SK-N-SH (cell line): ENCODE measurements at regions not wholly inside any gene's neighbourhood (a gene's known extent, or its start where the extent isn't known, plus 50 kb on each side); places are given as distances from the start of the nearest gene placed in this dataset.

Experiments used
- CTCF ChIA-PET: fragments of 300-600, 350-600 bp; formaldehyde crosslinking; extraction: SDS; loops from one replicate; lab custom pipeline; 2021; lab: Yijun Ruan, JAX
- POLR2A ChIA-PET: fragments of 350-600 bp; sonication (Branson Sonifier 250); formaldehyde crosslinking; extraction: SDS; loops from one replicate; lab custom pipeline; 2020; ENCODE audit warnings: antibody characterized with exemption, inconsistent platforms; lab: Yijun Ruan, JAX
- DNase-seq: peaks from one replicate; pipeline ENCODE4 v3.0.0; 2012
- H2AFZ ChIP-seq: fragments of 200-600 bp; sonication (generic); 2 replicates; pipeline ENCODE4 v1.8.1; 2016; ENCODE audit warnings: antibody characterized with exemption, mild to moderate bottlenecking, low read depth
- H3F3A ChIP-seq: fragments of 200-600 bp; sonication (generic); replicated peaks from 2 replicates; pipeline ENCODE3; 2016; ENCODE audit warnings: antibody characterized with exemption, mild to moderate bottlenecking; ENCODE audit not compliant: insufficient read depth
- H3K27ac ChIP-seq, 2 experiments: fragments of 200-500 bp in 1 of 2; fragments of 200-600 bp in 1 of 2; sonication (Bioruptor generic) in 1 of 2; sonication (generic), shearing (Covaris generic) in 1 of 2; 2 replicates each; pipeline versions ENCODE4 v1.5.1 to v1.6.1; 2014 to 2016; ENCODE audit warnings: low read depth in 2 of 2, inconsistent platforms in 1 of 2, low read length in 1 of 2, mild to moderate bottlenecking in 1 of 2, mixed read lengths in 1 of 2
- H3K27me3 ChIP-seq: fragments of 200-600 bp; sonication (generic), shearing (Covaris generic); 2 replicates; pipeline ENCODE4 v1.6.1; 2016; ENCODE audit warnings: mixed run types; ENCODE audit not compliant: insufficient read depth
- H3K36me3 ChIP-seq, 2 experiments: fragments of 200-500 bp in 1 of 2; fragments of 200-600 bp in 1 of 2; sonication (Bioruptor generic) in 1 of 2; sonication (generic) in 1 of 2; replicated peaks in 1 of 2; 2 replicates each; pipeline versions ENCODE3 to v1.5.1; 2014 to 2016; ENCODE audit warnings: low read length in 1 of 2, mild to moderate bottlenecking in 1 of 2; ENCODE audit not compliant: insufficient read depth in 2 of 2, control insufficient read depth in 1 of 2
- H3K4me1 ChIP-seq, 2 experiments: fragments of 200-500 bp in 1 of 2; fragments of 200-600 bp in 1 of 2; sonication (Bioruptor generic) in 1 of 2; sonication (generic), shearing (Covaris generic) in 1 of 2; 2 replicates each; pipeline versions ENCODE4 v1.5.1 to v1.6.1; 2014 to 2016; ENCODE audit warnings: low read depth in 1 of 2, low read length in 1 of 2, mixed run types in 1 of 2; ENCODE audit not compliant: insufficient read depth in 2 of 2, control insufficient read depth in 1 of 2
- H3K4me2 ChIP-seq: fragments of 200-600 bp; sonication (generic), shearing (Covaris generic); 2 replicates; pipeline ENCODE4 v1.6.1; 2017; ENCODE audit warnings: mixed run types
- H3K4me3 ChIP-seq, 2 experiments: fragments of 200-500 bp in 1 of 2; fragments of 200-600 bp in 1 of 2; sonication (Bioruptor generic) in 1 of 2; sonication (generic), shearing (Covaris generic) in 1 of 2; 2 replicates each; pipeline versions ENCODE4 v1.5.1 to v1.8.1; 2014 to 2016; ENCODE audit warnings: low read depth in 2 of 2, inconsistent platforms in 1 of 2, low read length in 1 of 2, mild to moderate bottlenecking in 1 of 2, mixed read lengths in 1 of 2, moderate library complexity in 1 of 2
- H3K79me2 ChIP-seq: fragments of 200-600 bp; sonication (generic); 2 replicates; pipeline ENCODE4 v1.8.1; 2017; ENCODE audit warnings: mild to moderate bottlenecking; ENCODE audit not compliant: insufficient read depth
- H3K9ac ChIP-seq: fragments of 200-600 bp; sonication (generic); 2 replicates; pipeline ENCODE4 v1.6.1; 2017; ENCODE audit warnings: mixed run types
- H3K9me2 ChIP-seq: fragments of 200-600 bp; sonication (generic); 2 replicates; pipeline ENCODE4 v1.6.1; 2017; ENCODE audit warnings: mixed run types
- H3K9me3 ChIP-seq: fragments of 200-600 bp; sonication (generic); 2 replicates; pipeline ENCODE4 v1.6.1; 2017; ENCODE audit warnings: mixed run types, mild to moderate bottlenecking, moderate library complexity
- H4K20me1 ChIP-seq: fragments of 200-600 bp; sonication (generic); 2 replicates; pipeline ENCODE4 v1.6.1; 2017; ENCODE audit warnings: mild to moderate bottlenecking, mixed run types; ENCODE audit not compliant: insufficient read depth
- CHD2 ChIP-seq: fragments of 150-350 bp; IDR thresholded peaks from 2 replicates; pipeline ENCODE4 v1.6.1; 2018; ENCODE audit warnings: low read length; ENCODE audit not compliant: partially characterized antibody
- CTCF ChIP-seq: fragments of 200-600 bp; sonication (generic); IDR thresholded peaks from 2 replicates; pipeline ENCODE4 v1.6.1; 2017; ENCODE audit warnings: antibody characterized with exemption, mild to moderate bottlenecking, moderate library complexity
- ELF1 ChIP-seq: IDR thresholded peaks from 2 replicates; pipeline ENCODE4 v1.4.0; 2012
- FOSL2 ChIP-seq: IDR thresholded peaks from 2 replicates; pipeline ENCODE4 v1.4.0; 2012; ENCODE audit warnings: low read depth, mild to moderate bottlenecking, moderate library complexity, borderline replicate concordance
- FOXJ3 ChIP-seq: sonication (generic); formaldehyde crosslinking; IDR thresholded peaks from 2 replicates; pipeline ENCODE4 v1.5.1; 2020; ENCODE audit warnings: mild to moderate bottlenecking, missing genetic modification reagents
- IRF3 ChIP-seq: fragments of 150-350 bp; IDR thresholded peaks from 2 replicates; pipeline ENCODE4 v1.6.1; 2016; ENCODE audit warnings: mild to moderate bottlenecking, low read depth, low read length
- JUND ChIP-seq: IDR thresholded peaks from 2 replicates; pipeline ENCODE4 v1.4.0; 2012
- MAX ChIP-seq: IDR thresholded peaks from 2 replicates; pipeline ENCODE4 v1.4.0; 2012; ENCODE audit warnings: low read depth
- MEF2A ChIP-seq: IDR thresholded peaks from 2 replicates; pipeline ENCODE4 v1.4.0; 2012; ENCODE audit warnings: low read depth, borderline replicate concordance
- NFIC ChIP-seq: IDR thresholded peaks from 2 replicates; pipeline ENCODE4 v1.4.0; 2012; ENCODE audit warnings: borderline replicate concordance
- PBX3 ChIP-seq: IDR thresholded peaks from 2 replicates; pipeline ENCODE4; 2012
- POLR2AphosphoS5 ChIP-seq: IDR thresholded peaks from 2 replicates; pipeline ENCODE4 v1.6.1; 2012; ENCODE audit warnings: low read depth, low read length
- RAD21 ChIP-seq: IDR thresholded peaks from 2 replicates; pipeline ENCODE4 v1.6.1; 2012; ENCODE audit warnings: mild to moderate bottlenecking, low read length
- RCOR1 ChIP-seq: fragments of 150-350 bp; IDR thresholded peaks from 2 replicates; pipeline ENCODE4 v1.6.1; 2017; ENCODE audit warnings: antibody characterized with exemption, low read length
- REST ChIP-seq: IDR thresholded peaks from 2 replicates; pipeline ENCODE4 v1.6.1; 2012; ENCODE audit warnings: mild to moderate bottlenecking, low read depth, low read length, moderate library complexity
- SIN3A ChIP-seq: IDR thresholded peaks from 2 replicates; pipeline ENCODE4 v1.6.1; 2012; ENCODE audit warnings: low read depth, mild to moderate bottlenecking, low read length, moderate library complexity, borderline replicate concordance
- TAF1 ChIP-seq: IDR thresholded peaks from 2 replicates; pipeline ENCODE4 v1.6.1; 2012; ENCODE audit warnings: low read depth, mild to moderate bottlenecking, low read length, moderate library complexity, borderline replicate concordance
- USF1 ChIP-seq: IDR thresholded peaks from 2 replicates; pipeline ENCODE4 v1.4.0; 2012; ENCODE audit warnings: low read depth, borderline replicate concordance
- USF2 ChIP-seq: fragments of 150-350 bp; IDR thresholded peaks from 2 replicates; pipeline ENCODE4 v1.6.1; 2017; ENCODE audit warnings: antibody characterized with exemption, low read length, low read depth, borderline replicate concordance
- WGBS: methylation state at CpG from one replicate; pipeline ENCODE4 v1.1.6; 2017; ENCODE audit warnings: low lambda C conversion rate; 5-methylcytosine and 5-hydroxymethylcytosine counted together

- H3F3A ChIP-seq: no peaks in the 10 kb centered on the region
- H3K27ac ChIP-seq: no peak overlapping the region
- H3K4me2 ChIP-seq: no peak overlapping the region
- H3K9ac ChIP-seq: no peak overlapping the region
- DNase-seq: no peak
- H2AFZ ChIP-seq: no peak overlapping the region
- H3K79me2 ChIP-seq: no peaks in the 10 kb centered on the region
- H3K36me3 ChIP-seq: no peaks in the 10 kb centered on the region
- TF ChIP-seq ELF1 (no peak), MEF2A (no peak)
- POLR2A ChIA-PET: no interaction called here
- CTCF ChIA-PET: interaction anchor here (1.3 kb wide), 1 partner anchor 14 kb away, joined by 3 read pairs; no protein-coding TSS in a partner anchor
- no peak overlapping the region for H3K4me3 ChIP-seq
- 52% methylated on average over 1 of the region's 1 CpG for WGBS
- no peaks in the 10 kb centered on the region for H3K9me3 ChIP-seq
- H3K9me2 ChIP-seq: no peaks in the 10 kb centered on the region
- H4K20me1 ChIP-seq: no peaks in the 10 kb centered on the region
- H3K27me3 ChIP-seq: no peaks in the 10 kb centered on the region
- H3K4me1 ChIP-seq: no peaks in the 10 kb centered on the region
Observed at GRCh38 chr3:78317774-78318173, 1277.9 kb downstream of the ROBO2 start.

GRCh38 chr3:78322780-78323179 lies 1282.9 kb downstream of the ROBO2 start:
- Histone ChIP-seq H3K9ac (no peak overlapping the region), H3K4me2 (no peak overlapping the region), H3K4me1 (no peaks in the 10 kb centered on the region), H3K9me2 (no peaks in the 10 kb centered on the region), H3K79me2 (no peaks in the 10 kb centered on the region)
- POLR2A ChIA-PET: no interaction called here
- CTCF ChIA-PET: no interaction called here
- no peak for DNase-seq
- TF ChIP-seq REST (no peak), PBX3 (no peak), FOXJ3 (CRISPR knock-in tag) (no peak), RAD21 (no peak), MAX (no peak), NFIC (no peak), FOSL2 (no peak), USF2 (no peak), CTCF (no peak), POLR2AphosphoS5 (no peak), RCOR1 (no peak), IRF3 (no peak), USF1 (no peak), MEF2A (no peak), TAF1 (no peak), SIN3A (no peak), CHD2 (no peak), JUND (no peak)
- TF ChIP-seq, all 33 proteins: peak for 0
- H2AFZ ChIP-seq: no peak overlapping the region
- H3K27me3 ChIP-seq: no peaks in the 10 kb centered on the region
- no peaks in the 10 kb centered on the region for H3K36me3 ChIP-seq
- no peaks in the 10 kb centered on the region for H4K20me1 ChIP-seq
- no peaks in the 10 kb centered on the region for H3K9me3 ChIP-seq
- H3F3A ChIP-seq: no peaks in the 10 kb centered on the region
- no peak overlapping the region for H3K4me3 ChIP-seq
- 57% methylated on average over 2 of the region's 2 CpGs for WGBS
- no peak overlapping the region for H3K27ac ChIP-seq
